Fibroblast of lung (primary cell): ENCODE measurements at regions not wholly inside any gene's neighbourhood (a gene's known extent, or its start where the extent isn't known, plus 50 kb on each side); places are given as distances from the start of the nearest gene placed in this dataset.

Experiments used
- CTCF ChIP-seq, 2 donors: IDR thresholded peaks in 1 of 2; conservative IDR thresholded peaks in 1 of 2; 1 replicate in 1 of 2; 2 replicates in 1 of 2; pipeline ENCODE4 v1.5.1; 2011 to 2012; ENCODE audit warnings: low read length in 2 of 2, control low read depth in 1 of 2, inconsistent platforms in 1 of 2, low read depth in 1 of 2, mild to moderate bottlenecking in 1 of 2
- EZH2 ChIP-seq: IDR thresholded peaks from 2 replicates; pipeline ENCODE4 v1.5.1; 2012; ENCODE audit warnings: low read length, control low read depth, mild to moderate bottlenecking; ENCODE audit errors: missing control alignments

- TF ChIP-seq EZH2 (no peak), CTCF (conservative IDR thresholded peaks at IDR 0.05 in 1 of 2, IDR thresholded peaks at IDR 0.05 in 1 of 2; ENCODE audit: low read depth in 1 of 2, low read length in 2 of 2) (no peak)
Measured at GRCh38 chr6:104251651-104252050, 608.1 kb downstream of the HACE1 start.
